ENCODE measurements at regions not wholly inside any gene's neighbourhood (a gene's known extent, or its start where the extent isn't known, plus 50 kb on each side); places are given as distances from the start of the nearest gene placed in this dataset.

DNA sequence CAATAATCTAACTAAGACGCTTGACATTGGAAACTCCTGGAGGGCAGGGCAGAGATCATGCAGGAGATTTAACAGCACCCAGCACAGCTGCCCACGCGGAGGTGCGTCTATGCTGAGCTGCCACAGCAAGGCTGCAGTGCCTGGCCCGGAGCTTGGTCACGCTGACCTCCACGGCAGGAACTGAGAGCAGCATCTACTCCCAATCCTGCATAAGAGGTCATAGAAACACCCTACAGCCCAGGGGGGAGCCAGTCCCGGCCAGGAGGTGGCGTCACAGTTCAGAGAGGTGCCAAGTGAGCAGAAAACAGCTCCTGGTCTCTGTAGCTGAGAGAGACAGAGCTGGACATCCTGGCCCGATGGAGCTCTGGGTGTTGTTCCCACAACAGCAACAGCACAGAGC, 121.1 kb upstream of the TMEM45B start:
- TF ChIP-seq FOS (IDR thresholded peaks at IDR 0.05; ENCODE audit: borderline replicate concordance, insufficient read depth, low read length) = no peak
- Histone ChIP-seq H3K27ac (ENCODE audit: insufficient read depth, low read depth, low read length) (no peak overlapping the region), H3K4me1 (ENCODE audit: control insufficient read depth, extremely low read depth, insufficient read depth, low read length) (peaks cover 8% of the 10 kb centered on the region), H3K4me3 (replicated peaks in 1 of 3; ENCODE audit: insufficient read depth in 1 of 3, low read depth in 1 of 3, low read length in 3 of 3) (no peak overlapping the region), H3K9me3 (replicated peaks; ENCODE audit: control insufficient read depth, insufficient read depth, low read length) (no peaks in the 10 kb centered on the region), H3K36me3 (ENCODE audit: control insufficient read depth in 2 of 2, extremely low read depth in 1 of 2, insufficient read depth in 2 of 2, low read length in 2 of 2) (no peaks in the 10 kb centered on the region), H3K9ac (replicated peaks; ENCODE audit: extremely low read depth, insufficient read depth, low read length) (no peak overlapping the region), H3K9me1 (replicated peaks; ENCODE audit: control insufficient read depth, extremely low read depth, insufficient read depth, low read length) (no peaks in the 10 kb centered on the region), H4K20me1 (replicated peaks; ENCODE audit: control insufficient read depth, extremely low read depth, insufficient read depth, low read length) (no peaks in the 10 kb centered on the region), H2AFZ (ENCODE audit: low read depth, low read length) (no peak overlapping the region), H3K4me2 (ENCODE audit: insufficient read depth, low read length) (no peak overlapping the region), H3K27me3 (ENCODE audit: control insufficient read depth in 2 of 2, insufficient read depth in 2 of 2, low read length in 2 of 2) (no peaks in the 10 kb centered on the region), H3K79me2 (ENCODE audit: control insufficient read depth, insufficient read depth, low read length) (no peaks in the 10 kb centered on the region)
- intact Hi-C loops (cut with micrococcal nuclease) = loop anchor here (2.0 kb wide), 1 partner anchor 56 kb away; no protein-coding TSS in a partner anchor
- no TSS peak for BruUV-seq (replicated peaks)
- no peak for FAIRE-seq
- no peak for DNase-seq (ENCODE audit: low read depth, low spot score)
- dilution Hi-C loops (cut with MboI; ENCODE audit: extremely low pct_ligation_motif_present, low sequenced_read_pairs) = no loop called here
- POLR2A ChIA-PET = no interaction called here
- CTCF ChIA-PET = interaction anchor here (1.1 to 2.5 kb wide), 7 partner anchors 41 to 809 kb away, joined by 4 to 48 read pairs (median 8); partner anchors contain the start of gene BARX2

DNA sequence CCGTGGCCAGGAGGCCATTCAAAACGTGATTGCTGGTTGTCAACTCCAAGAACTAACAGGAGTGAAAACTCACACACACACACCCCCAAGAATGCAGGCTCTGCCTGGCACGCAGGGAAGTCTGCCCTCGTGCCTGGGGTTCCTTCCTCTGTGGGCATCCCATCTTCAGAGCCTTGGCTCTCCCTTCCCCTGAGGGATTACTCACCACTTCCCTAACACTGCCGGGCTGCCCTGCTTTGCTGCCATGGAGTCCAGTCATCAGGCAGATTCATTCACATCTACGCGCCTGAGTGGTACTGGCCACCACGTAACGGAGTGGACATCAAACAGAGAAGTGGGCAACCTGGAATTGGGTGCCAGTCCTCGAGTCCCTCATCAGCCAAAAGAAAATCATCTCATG, 120.7 kb upstream of the TMEM45B start:
- dilution Hi-C loops (cut with MboI; ENCODE audit: extremely low pct_ligation_motif_present, low sequenced_read_pairs) = no loop called here

More for the DNA sequence above, 120.7 kb upstream of the TMEM45B start:
- Histone ChIP-seq H3K9me1 (replicated peaks; ENCODE audit: control insufficient read depth, extremely low read depth, insufficient read depth, low read length) (no peaks in the 10 kb centered on the region), H2AFZ (ENCODE audit: low read depth, low read length) (peak overlapping the region; percentile 74), H3K27ac (ENCODE audit: insufficient read depth, low read depth, low read length) (no peak overlapping the region), H3K9me3 (replicated peaks; ENCODE audit: control insufficient read depth, insufficient read depth, low read length) (no peaks in the 10 kb centered on the region), H3K79me2 (ENCODE audit: control insufficient read depth, insufficient read depth, low read length) (no peaks in the 10 kb centered on the region), H3K9ac (replicated peaks; ENCODE audit: extremely low read depth, insufficient read depth, low read length) (no peak overlapping the region), H3K4me3 (replicated peaks in 1 of 3; ENCODE audit: insufficient read depth in 1 of 3, low read depth in 1 of 3, low read length in 3 of 3) (no peak overlapping the region), H3K27me3 (ENCODE audit: control insufficient read depth in 2 of 2, insufficient read depth in 2 of 2, low read length in 2 of 2) (no peaks in the 10 kb centered on the region), H3K36me3 (ENCODE audit: control insufficient read depth in 2 of 2, extremely low read depth in 1 of 2, insufficient read depth in 2 of 2, low read length in 2 of 2) (no peaks in the 10 kb centered on the region), H3K4me1 (ENCODE audit: control insufficient read depth, extremely low read depth, insufficient read depth, low read length) (peaks cover 8% of the 10 kb centered on the region), H4K20me1 (replicated peaks; ENCODE audit: control insufficient read depth, extremely low read depth, insufficient read depth, low read length) (no peaks in the 10 kb centered on the region), H3K4me2 (ENCODE audit: insufficient read depth, low read length) (no peak overlapping the region)
- CTCF ChIA-PET = interaction anchor here (0.6 to 2.5 kb wide), 18 partner anchors 13 to 810 kb away, joined by 3 to 48 read pairs (median 4); partner anchors contain the start of gene BARX2
- BruUV-seq (replicated peaks) = no TSS peak
- POLR2A ChIA-PET = no interaction called here
- FAIRE-seq (peak; percentile 93), DNase-seq (ENCODE audit: low read depth, low spot score) (peak; percentile 16)
- peak; percentile 54 for TF ChIP-seq FOS (IDR thresholded peaks at IDR 0.05; ENCODE audit: borderline replicate concordance, insufficient read depth, low read length)
- no peak for TF ChIP-seq POLR2A (IDR thresholded peaks at IDR 0.05; ENCODE audit: low read depth, low read length)
- intact Hi-C loops (cut with micrococcal nuclease) = loop anchor here (1.0 to 2.0 kb wide), 3 partner anchors 56 to 578 kb away; no protein-coding TSS in a partner anchor

Data from endothelial cell of umbilical vein (primary cell).